H9 (cell line): ENCODE measurements at regions not wholly inside any gene's neighbourhood (a gene's known extent, or its start where the extent isn't known, plus 50 kb on each side); places are given as distances from the start of the nearest gene placed in this dataset.

Source experiments
- DNase-seq: peaks from one replicate; pipeline ENCODE4 v3.0.0-alpha.2; 2017
- H2AFZ ChIP-seq: one replicate; pipeline ENCODE4 v1.6.1; 2013; ENCODE audit warnings: mild to moderate bottlenecking, low read length, control low read depth, moderate library complexity
- H2AK5ac ChIP-seq: 2 replicates; pipeline ENCODE4 v1.6.1; 2013; ENCODE audit warnings: low read length, control low read depth, mixed read lengths; ENCODE audit not compliant: insufficient read length
- H2BK120ac ChIP-seq: one replicate; pipeline ENCODE4 v1.6.1; 2013; ENCODE audit warnings: low read depth, mild to moderate bottlenecking, low read length, control low read depth, inconsistent platforms; ENCODE audit not compliant: poor library complexity, severe bottlenecking
- H2BK12ac ChIP-seq: 2 replicates; pipeline ENCODE4 v1.6.1; 2013; ENCODE audit warnings: low read length, control low read depth, mixed read lengths, low read depth; ENCODE audit not compliant: insufficient read length
- H2BK15ac ChIP-seq: 2 replicates; pipeline ENCODE4 v1.6.1; 2013; ENCODE audit warnings: low read depth, low read length, control low read depth
- H2BK20ac ChIP-seq: one replicate; pipeline ENCODE4 v1.6.1; 2013; ENCODE audit warnings: low read depth, mild to moderate bottlenecking, low read length, control low read depth, inconsistent platforms; ENCODE audit not compliant: poor library complexity, severe bottlenecking
- H2BK5ac ChIP-seq: 2 replicates; pipeline ENCODE4 v1.6.1; 2013; ENCODE audit warnings: low read length, control low read depth, mixed read lengths; ENCODE audit not compliant: insufficient read length
- H3K14ac ChIP-seq: 2 replicates; pipeline ENCODE4 v1.6.1; 2013; ENCODE audit warnings: low read length, control low read depth; ENCODE audit not compliant: insufficient read depth
- H3K18ac ChIP-seq: 2 replicates; pipeline ENCODE4 v1.6.1; 2013; ENCODE audit warnings: low read depth, mild to moderate bottlenecking, mixed read lengths, low read length, control low read depth; ENCODE audit not compliant: insufficient read length
- H3K23ac ChIP-seq: 2 replicates; pipeline ENCODE4 v1.6.1; 2013; ENCODE audit warnings: low read length, control low read depth, mixed read lengths, low read depth; ENCODE audit not compliant: insufficient read length
- H3K23me2 ChIP-seq: 2 replicates; pipeline ENCODE4 v1.6.1; 2013; ENCODE audit warnings: low read depth, mild to moderate bottlenecking, mixed read lengths, low read length, control low read depth; ENCODE audit not compliant: insufficient read length, poor library complexity, severe bottlenecking
- H3K27ac ChIP-seq: 2 replicates; pipeline ENCODE4 v1.5.1; 2013; ENCODE audit warnings: low read length, control low read depth, mixed read lengths, low read depth; ENCODE audit not compliant: insufficient read length
- H3K27me3 ChIP-seq: 2 replicates; pipeline ENCODE4 v1.6.1; 2013; ENCODE audit warnings: low read length, control low read depth, inconsistent platforms; ENCODE audit not compliant: insufficient read depth
- H3K4ac ChIP-seq: 2 replicates; pipeline ENCODE4 v1.6.1; 2013; ENCODE audit warnings: low read depth, mild to moderate bottlenecking, control low read depth, inconsistent platforms, low read length, moderate library complexity
- H3K4me1 ChIP-seq: 2 replicates; pipeline ENCODE4 v1.6.1; 2013; ENCODE audit warnings: low read length, control low read depth, inconsistent platforms; ENCODE audit not compliant: insufficient read depth
- H3K4me2 ChIP-seq: 2 replicates; pipeline ENCODE4 v1.6.1; 2013; ENCODE audit warnings: low read length, control low read depth, mixed read lengths; ENCODE audit not compliant: insufficient read length, insufficient read depth
- H3K56ac ChIP-seq: 2 replicates; pipeline ENCODE4 v1.6.1; 2013; ENCODE audit warnings: low read depth, mild to moderate bottlenecking, mixed read lengths, low read length, control low read depth; ENCODE audit not compliant: insufficient read length
- H3K79me1 ChIP-seq: 2 replicates; pipeline ENCODE4 v1.6.1; 2013; ENCODE audit warnings: low read depth, mild to moderate bottlenecking, moderate library complexity, low read length, control low read depth, inconsistent platforms; ENCODE audit not compliant: insufficient read depth, poor library complexity, severe bottlenecking
- H3K79me2 ChIP-seq: 2 replicates; pipeline ENCODE4 v1.6.1; 2013; ENCODE audit warnings: low read length, control low read depth, inconsistent platforms; ENCODE audit not compliant: insufficient read depth
- H3K9ac ChIP-seq: 2 replicates; pipeline ENCODE4 v1.6.1; 2013; ENCODE audit warnings: low read length, control low read depth, mixed read lengths; ENCODE audit not compliant: insufficient read length; ENCODE audit errors: extremely low read depth
- H3K9me3 ChIP-seq: one replicate; pipeline ENCODE4 v1.6.1; 2013; ENCODE audit warnings: low read depth, low read length, inconsistent platforms; ENCODE audit not compliant: control insufficient read depth
- H3T11ph ChIP-seq: one replicate; pipeline ENCODE4 v1.6.1; 2013; ENCODE audit warnings: mild to moderate bottlenecking, low read length, control low read depth, inconsistent platforms
- H4K20me1 ChIP-seq: one replicate; pipeline ENCODE4 v1.6.1; 2013; ENCODE audit not compliant: control insufficient read depth, insufficient read length, insufficient read depth
- H4K5ac ChIP-seq: 2 replicates; pipeline ENCODE4 v1.6.1; 2013; ENCODE audit warnings: low read depth, mild to moderate bottlenecking, mixed read lengths, low read length, control low read depth; ENCODE audit not compliant: insufficient read length
- H4K8ac ChIP-seq: replicated peaks from 2 replicates; pipeline ENCODE4 v1.6.1; 2013; ENCODE audit warnings: low read length, control low read depth, mixed read lengths, low read depth; ENCODE audit not compliant: insufficient read length
- H4K91ac ChIP-seq: 2 replicates; pipeline ENCODE4 v1.6.1; 2013; ENCODE audit warnings: low read depth, mild to moderate bottlenecking, moderate library complexity, mixed read lengths, low read length, control low read depth; ENCODE audit not compliant: insufficient read length
- H3K27ac Mint-ChIP-seq, 3 experiments: 2 replicates in 2 of 3; 3 replicates in 1 of 3; pipeline ENCODE4 v1.8.0; 2020 to 2021; ENCODE audit warnings: mixed read lengths in 3 of 3, mild to moderate bottlenecking in 1 of 3, moderate library complexity in 1 of 3
- H3K27me3 Mint-ChIP-seq: 2 replicates; pipeline ENCODE4 v1.8.0; 2021; ENCODE audit warnings: low read depth, mild to moderate bottlenecking, moderate library complexity, mixed read lengths
- H3K36me3 Mint-ChIP-seq, 3 experiments: 2 replicates in 2 of 3; 3 replicates in 1 of 3; pipeline ENCODE4 v1.8.0; 2020 to 2021; ENCODE audit warnings: low read depth in 3 of 3, mixed read lengths in 3 of 3; ENCODE audit not compliant: insufficient read depth in 1 of 3
- H3K4me1 Mint-ChIP-seq, 2 experiments: 2 replicates each; pipeline ENCODE4 v1.8.0; 2020; ENCODE audit warnings: mixed read lengths in 2 of 2
- H3K4me3 Mint-ChIP-seq, 2 experiments: 2 replicates in 1 of 2; 3 replicates in 1 of 2; pipeline ENCODE4 v1.8.0; 2020 to 2021; ENCODE audit warnings: mild to moderate bottlenecking in 2 of 2, mixed read lengths in 2 of 2, moderate library complexity in 1 of 2
- H3K9me3 Mint-ChIP-seq, 2 experiments: 2 replicates in 1 of 2; 3 replicates in 1 of 2; pipeline ENCODE4 v1.8.0; 2020; ENCODE audit warnings: mild to moderate bottlenecking in 2 of 2, mixed read lengths in 2 of 2, moderate library complexity in 1 of 2
- CTCF ChIP-seq: fragments of 200-600 bp; sonication (generic); conservative IDR thresholded peaks from 3 replicates; pipeline ENCODE4 v1.8.0; 2021; ENCODE audit warnings: antibody characterized with exemption, mild to moderate bottlenecking
- WGBS: extraction: QIAGEN DNeasy Blood & Tissue Kit; methylation state at CpG from one replicate; pipeline ENCODE4 v1.1.7; 2013; ENCODE audit warnings: missing lambda C conversion rate, low lambda C conversion rate, mixed read lengths; ENCODE audit not compliant: insufficient read length; ENCODE audit errors: extremely low coverage; 5-methylcytosine and 5-hydroxymethylcytosine counted together

GRCh38 chr14:86196471-86196870 lies 666.5 kb downstream of the FLRT2 start:
- Histone ChIP-seq H3K23me2 (no peaks in the 10 kb centered on the region), H3K4ac (no peak overlapping the region), H3K79me1 (no peaks in the 10 kb centered on the region), H3K27ac (no peak overlapping the region), H4K8ac (no peak overlapping the region), H2BK12ac (no peak overlapping the region), H3T11ph (no peak overlapping the region), H3K14ac (no peak overlapping the region), H2BK15ac (no peak overlapping the region), H2AFZ (no peak overlapping the region), H3K9me3 (no peaks in the 10 kb centered on the region), H4K91ac (no peak overlapping the region), H3K9ac (no peak overlapping the region), H3K4me2 (no peak overlapping the region), H4K20me1 (no peaks in the 10 kb centered on the region), H3K79me2 (no peaks in the 10 kb centered on the region), H4K5ac (no peak overlapping the region), H3K23ac (no peak overlapping the region), H3K4me1 (no peaks in the 10 kb centered on the region), H2BK20ac (no peak overlapping the region), H2BK5ac (no peak overlapping the region), H3K56ac (no peak overlapping the region), H3K18ac (no peak overlapping the region), H2AK5ac (no peak overlapping the region), H3K27me3 (no peaks in the 10 kb centered on the region), H2BK120ac (no peak overlapping the region)
- no CpG with 5 or more reads among the region's 4 CpGs for WGBS
- H3K9me3 Mint-ChIP-seq, result peaks cover 4 to 11% of the 10 kb centered on the region in 2 experiments; a peak in 4 of 5 replicates
- H3K36me3 Mint-ChIP-seq, result 0 out of 7 replicates have a peak, but pooled peaks cover 0 to 7% (median 0%) of the 10 kb centered on the region in 3 experiments
- H3K4me1 Mint-ChIP-seq, result no peaks in the 10 kb centered on the region
- no peak for DNase-seq
- no peak for TF ChIP-seq CTCF
- H3K27ac Mint-ChIP-seq, result no peak overlapping the region
- H3K27me3 Mint-ChIP-seq, result no peaks in the 10 kb centered on the region
- no peak overlapping the region for H3K4me3 Mint-ChIP-seq
